ENCODE measurements at regions not wholly inside any gene's neighbourhood (a gene's known extent, or its start where the extent isn't known, plus 50 kb on each side); places are given as distances from the start of the nearest gene placed in this dataset.
A peak's percentile ranks its signal among the peaks of the same experiment; 100 is the strongest.

DNA sequence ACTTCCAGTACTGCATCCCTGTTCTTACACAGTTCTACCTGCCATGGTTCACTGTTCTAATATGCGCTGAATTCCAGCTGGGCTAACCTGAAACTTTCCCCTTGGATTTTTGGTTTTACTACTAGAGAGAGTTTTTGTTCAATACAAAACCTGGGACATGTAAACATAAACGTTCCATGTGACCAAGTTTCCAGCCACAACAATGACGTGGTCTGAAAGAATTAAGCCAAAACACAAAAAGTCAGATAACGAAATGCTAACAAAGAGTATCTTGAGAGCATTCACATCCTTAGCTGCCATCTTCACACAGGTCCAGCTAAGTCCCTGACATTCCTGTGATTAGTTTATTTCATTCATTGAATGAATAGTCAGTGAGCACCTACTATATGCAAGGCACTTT is 467.0 kb upstream of the PKDCC start:
- peaks cover 32% of the 10 kb centered on the region for H3K4me1 Mint-ChIP-seq (ENCODE audit: unreplicated experiment)
- peaks cover 24% of the 10 kb centered on the region for H3K36me3 Mint-ChIP-seq (ENCODE audit: unreplicated experiment)
- no peak overlapping the region for H3K4me3 Mint-ChIP-seq (ENCODE audit: unreplicated experiment)
- H3K9me3 Mint-ChIP-seq (ENCODE audit: unreplicated experiment), result peaks cover 30% of the 10 kb centered on the region
- no peaks in the 10 kb centered on the region for H3K27me3 Mint-ChIP-seq (ENCODE audit: unreplicated experiment)
- H3K27ac Mint-ChIP-seq (ENCODE audit: unreplicated experiment), result peak overlapping the region; percentile 91
- TF ChIP-seq, protein P1, sequence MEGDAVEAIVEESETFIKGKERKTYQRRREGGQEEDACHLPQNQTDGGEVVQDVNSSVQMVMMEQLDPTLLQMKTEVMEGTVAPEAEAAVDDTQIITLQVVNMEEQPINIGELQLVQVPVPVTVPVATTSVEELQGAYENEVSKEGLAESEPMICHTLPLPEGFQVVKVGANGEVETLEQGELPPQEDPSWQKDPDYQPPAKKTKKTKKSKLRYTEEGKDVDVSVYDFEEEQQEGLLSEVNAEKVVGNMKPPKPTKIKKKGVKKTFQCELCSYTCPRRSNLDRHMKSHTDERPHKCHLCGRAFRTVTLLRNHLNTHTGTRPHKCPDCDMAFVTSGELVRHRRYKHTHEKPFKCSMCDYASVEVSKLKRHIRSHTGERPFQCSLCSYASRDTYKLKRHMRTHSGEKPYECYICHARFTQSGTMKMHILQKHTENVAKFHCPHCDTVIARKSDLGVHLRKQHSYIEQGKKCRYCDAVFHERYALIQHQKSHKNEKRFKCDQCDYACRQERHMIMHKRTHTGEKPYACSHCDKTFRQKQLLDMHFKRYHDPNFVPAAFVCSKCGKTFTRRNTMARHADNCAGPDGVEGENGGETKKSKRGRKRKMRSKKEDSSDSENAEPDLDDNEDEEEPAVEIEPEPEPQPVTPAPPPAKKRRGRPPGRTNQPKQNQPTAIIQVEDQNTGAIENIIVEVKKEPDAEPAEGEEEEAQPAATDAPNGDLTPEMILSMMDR (IDR thresholded peaks at IDR 0.05), result no peak
- DNase-seq (ENCODE audit: extremely low spot score, unreplicated experiment), result no peak

DNA sequence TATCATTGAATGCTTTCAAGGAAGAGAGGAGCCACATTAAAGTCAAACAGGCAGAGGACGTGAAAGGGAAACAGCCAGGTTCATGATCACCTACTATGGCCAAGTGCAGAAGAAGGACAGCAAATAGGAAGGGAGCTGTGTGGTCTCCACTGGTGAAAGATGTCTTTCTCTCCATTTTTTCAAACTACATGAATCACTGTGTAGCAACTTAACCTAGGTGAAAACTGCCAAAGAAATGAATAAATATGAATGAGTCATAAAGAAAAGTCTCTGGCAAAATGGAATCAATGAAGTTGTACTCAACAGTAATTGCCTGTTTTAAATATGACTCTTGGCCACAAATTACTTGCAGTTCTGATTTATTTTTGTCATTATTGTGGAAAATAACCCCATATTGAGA is 452.6 kb upstream of the PKDCC start:
- DNase-seq (ENCODE audit: extremely low spot score, unreplicated experiment), result no peak
- TF ChIP-seq, protein P1 (IDR thresholded peaks at IDR 0.05), result no peak
- Mint-ChIP-seq H3K9me3 (ENCODE audit: unreplicated experiment) (peaks cover 8% of the 10 kb centered on the region), H3K27ac (ENCODE audit: unreplicated experiment) (no peak overlapping the region), H3K4me1 (ENCODE audit: unreplicated experiment) (peaks cover 41% of the 10 kb centered on the region), H3K36me3 (ENCODE audit: unreplicated experiment) (no peaks in the 10 kb centered on the region), H3K27me3 (ENCODE audit: unreplicated experiment) (peaks cover 2% of the 10 kb centered on the region), H3K4me3 (ENCODE audit: unreplicated experiment) (no peak overlapping the region)

DNA sequence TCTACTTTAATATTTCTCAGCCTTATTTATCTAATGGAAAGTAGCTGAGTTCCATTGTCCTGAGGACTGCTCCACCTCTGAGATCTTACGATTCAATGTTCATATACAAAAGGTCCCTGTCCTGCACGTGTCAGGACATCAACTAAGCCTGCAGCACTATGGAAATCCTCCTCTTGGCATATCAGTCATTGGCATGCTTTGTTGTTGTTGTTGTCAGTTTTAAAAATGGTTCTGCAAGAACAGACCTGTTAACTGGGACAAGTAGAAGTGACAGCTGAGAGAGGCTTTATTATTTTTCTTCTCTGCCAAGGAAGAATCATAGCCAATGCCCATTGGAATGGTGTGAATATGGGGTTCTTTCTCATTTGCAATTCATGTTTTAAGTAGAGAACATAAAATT is 450.1 kb upstream of the PKDCC start:
- peak overlapping the region; percentile 75 for H3K27ac Mint-ChIP-seq (ENCODE audit: unreplicated experiment)
- TF ChIP-seq, protein P1 (IDR thresholded peaks at IDR 0.05), result no peak
- no peak for DNase-seq (ENCODE audit: extremely low spot score, unreplicated experiment)
- peaks cover 8% of the 10 kb centered on the region for H3K9me3 Mint-ChIP-seq (ENCODE audit: unreplicated experiment)
- no peaks in the 10 kb centered on the region for H3K36me3 Mint-ChIP-seq (ENCODE audit: unreplicated experiment)
- H3K4me3 Mint-ChIP-seq (ENCODE audit: unreplicated experiment), result no peak overlapping the region
- H3K4me1 Mint-ChIP-seq (ENCODE audit: unreplicated experiment), result peaks cover 38% of the 10 kb centered on the region
- H3K27me3 Mint-ChIP-seq (ENCODE audit: unreplicated experiment), result no peaks in the 10 kb centered on the region

DNA sequence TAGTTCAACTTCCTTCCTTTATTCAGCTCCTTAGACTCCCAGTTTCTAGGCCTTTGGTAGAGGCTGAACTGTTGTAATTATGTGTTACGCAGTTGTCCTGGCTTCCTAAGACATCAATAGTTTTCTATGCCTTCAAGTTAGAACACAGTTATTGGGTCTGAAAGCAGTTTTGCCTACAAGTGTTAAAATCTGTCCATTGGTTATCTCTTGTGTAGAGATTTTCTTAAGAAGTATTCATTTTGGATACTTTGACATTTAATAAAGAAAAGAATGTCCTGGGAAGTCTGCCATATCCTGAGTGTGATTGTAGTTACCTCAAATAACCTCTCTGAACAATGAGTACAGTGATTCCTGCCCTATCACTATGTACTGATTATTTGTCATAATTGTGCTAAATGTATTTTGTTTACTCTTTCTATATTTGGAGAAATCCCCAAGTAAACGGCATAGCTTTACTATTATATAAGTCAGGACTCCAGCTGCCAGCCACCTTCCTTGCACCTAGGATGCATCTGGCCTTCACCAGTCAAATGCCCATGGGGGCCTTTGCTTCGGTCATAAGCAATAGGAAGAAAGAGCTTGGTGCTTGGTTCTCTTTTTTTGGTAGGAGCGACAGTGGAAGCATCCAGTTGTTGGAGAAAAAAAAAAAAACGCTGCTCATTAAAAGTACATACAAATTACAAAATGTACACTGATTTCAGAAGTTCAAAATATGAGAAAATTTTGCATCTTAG is 449.5 kb upstream of the PKDCC start:
- peak overlapping the region; percentile 75 for H3K27ac Mint-ChIP-seq (ENCODE audit: unreplicated experiment)

DNA sequence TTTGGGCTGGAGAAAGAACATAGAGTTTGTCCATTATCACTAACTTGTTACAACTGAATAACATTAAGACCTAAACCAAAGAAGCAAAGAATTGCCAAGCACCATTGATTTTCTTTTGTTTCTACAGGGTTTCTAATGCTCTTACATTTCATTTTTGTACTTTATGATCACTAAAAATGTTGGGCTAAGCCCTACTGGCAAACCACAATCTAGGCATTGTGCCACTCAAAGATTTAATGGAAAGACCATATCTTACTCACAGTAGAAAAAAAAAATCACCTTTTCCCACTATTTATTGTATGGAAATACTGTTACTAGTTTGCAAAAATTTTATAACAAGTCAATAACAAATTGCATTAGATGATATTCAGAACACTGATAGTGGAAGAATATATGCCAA is 447.4 kb upstream of the PKDCC start:
- H3K36me3 Mint-ChIP-seq (ENCODE audit: unreplicated experiment), result no peaks in the 10 kb centered on the region
- no peak overlapping the region for H3K27ac Mint-ChIP-seq (ENCODE audit: unreplicated experiment)
- TF ChIP-seq, protein P1 (IDR thresholded peaks at IDR 0.05), result no peak
- no peak overlapping the region for H3K4me3 Mint-ChIP-seq (ENCODE audit: unreplicated experiment)
- no peak for DNase-seq (ENCODE audit: extremely low spot score, unreplicated experiment)
- H3K27me3 Mint-ChIP-seq (ENCODE audit: unreplicated experiment), result no peaks in the 10 kb centered on the region
- peaks cover 8% of the 10 kb centered on the region for H3K9me3 Mint-ChIP-seq (ENCODE audit: unreplicated experiment)
- peaks cover 36% of the 10 kb centered on the region for H3K4me1 Mint-ChIP-seq (ENCODE audit: unreplicated experiment)

More for the DNA sequence above, 449.5 kb upstream of the PKDCC start:
- no peak overlapping the region for H3K4me3 Mint-ChIP-seq (ENCODE audit: unreplicated experiment)
- no peaks in the 10 kb centered on the region for H3K27me3 Mint-ChIP-seq (ENCODE audit: unreplicated experiment)
- no peak for DNase-seq (ENCODE audit: extremely low spot score, unreplicated experiment)
- no peaks in the 10 kb centered on the region for H3K36me3 Mint-ChIP-seq (ENCODE audit: unreplicated experiment)
- TF ChIP-seq, protein P1 (IDR thresholded peaks at IDR 0.05), result no peak
- H3K4me1 Mint-ChIP-seq (ENCODE audit: unreplicated experiment), result peaks cover 38% of the 10 kb centered on the region
- peaks cover 8% of the 10 kb centered on the region for H3K9me3 Mint-ChIP-seq (ENCODE audit: unreplicated experiment)
